H54 (cell line): ENCODE measurements at regions not wholly inside any gene's neighbourhood (a gene's known extent, or its start where the extent isn't known, plus 50 kb on each side); places are given as distances from the start of the nearest gene placed in this dataset.

Experiments
- DNase-seq: peaks from one replicate; pipeline ENCODE4 v3.0.0; 2011; ENCODE audit warnings: low spot score, mixed read lengths; ENCODE audit not compliant: insufficient read length
- FAIRE-seq: peaks from 3 replicates; lab custom pipeline; 2011; peaks lifted over from hg19 to GRCh38; lab: Jason Lieb, UNC
- POLR2A ChIP-seq: IDR thresholded peaks from 2 replicates; pipeline ENCODE4 v1.6.1; 2011; ENCODE audit warnings: low read depth, mild to moderate bottlenecking, low read length

- no peak for TF ChIP-seq POLR2A
- DNase-seq: no peak
- no peak for FAIRE-seq
Measured at GRCh38 chr16:86653285-86654006, 75.1 kb downstream of the FOXL1 start.

- FAIRE-seq (no peak), DNase-seq (no peak)
- TF ChIP-seq POLR2A: no peak
Measured at GRCh38 chr16:86657972-86658371, 79.6 kb downstream of the FOXL1 start.

- DNase-seq: no peak
- TF ChIP-seq POLR2A: no peak
- no peak for FAIRE-seq
Measured at GRCh38 chr16:86660623-86661022, 82.3 kb downstream of the FOXL1 start.

- DNase-seq: no peak
- FAIRE-seq: no peak
- no peak for TF ChIP-seq POLR2A
Measured at GRCh38 chr16:86661706-86662105, 83.4 kb downstream of the FOXL1 start.

GRCh38 chr16:86662195-86662594 lies 83.8 kb downstream of the FOXL1 start:
- no peak for DNase-seq
- FAIRE-seq: no peak
- no peak for TF ChIP-seq POLR2A

- no peak for TF ChIP-seq POLR2A
- no peak for FAIRE-seq
- no peak for DNase-seq
Measured at GRCh38 chr16:86662740-86663139, 84.4 kb downstream of the FOXL1 start.

- TF ChIP-seq POLR2A: no peak
- DNase-seq (no peak), FAIRE-seq (no peak)
Measured at GRCh38 chr16:86663685-86664521, 85.6 kb downstream of the FOXL1 start.

- peak; percentile 34; the same call in 1 of the 2 replicates for TF ChIP-seq POLR2A
- FAIRE-seq (peak; percentile 66), DNase-seq (peak; percentile 56)
Measured at GRCh38 chr16:86664522-86665318, 86.4 kb downstream of the FOXL1 start.

GRCh38 chr16:86665319-86665675 lies 86.9 kb downstream of the FOXL1 start:
- no peak for DNase-seq
- no peak for FAIRE-seq
- no peak for TF ChIP-seq POLR2A

GRCh38 chr16:86665929-86666328 lies 87.6 kb downstream of the FOXL1 start:
- no peak for DNase-seq
- no peak for FAIRE-seq

GRCh38 chr16:86667035-86667434 lies 88.7 kb downstream of the FOXL1 start:
- FAIRE-seq (no peak), DNase-seq (no peak)

More at GRCh38 chr16:86665929-86666328, 87.6 kb downstream of the FOXL1 start:
- no peak for TF ChIP-seq POLR2A

GRCh38 chr16:86668136-86668910 lies 90.0 kb downstream of the FOXL1 start:
- TF ChIP-seq POLR2A: no peak
- no peak for FAIRE-seq
- no peak for DNase-seq

More at GRCh38 chr16:86667035-86667434, 88.7 kb downstream of the FOXL1 start:
- TF ChIP-seq POLR2A: no peak

GRCh38 chr16:86669285-86669805 lies 91.0 kb downstream of the FOXL1 start:
- DNase-seq (no peak), FAIRE-seq (no peak)
- TF ChIP-seq POLR2A: no peak
